HG02852 (cell line): ENCODE measurements at regions not wholly inside any gene's neighbourhood (a gene's known extent, or its start where the extent isn't known, plus 50 kb on each side); places are given as distances from the start of the nearest gene placed in this dataset.
"Not testable (repeated sequence)": the region's sequence is repeated elsewhere in the genome, so short reads cannot be mapped to it uniquely, and the experiment has no call there.

Source experiments
- ATAC-seq: cut with Tn5 transposase; IDR thresholded peaks from one replicate; pipeline ENCODE4 v1.9.1; 2021; ENCODE audit warnings: mild to moderate bottlenecking, moderate library complexity; ENCODE audit not compliant: unreplicated experiment

DNA sequence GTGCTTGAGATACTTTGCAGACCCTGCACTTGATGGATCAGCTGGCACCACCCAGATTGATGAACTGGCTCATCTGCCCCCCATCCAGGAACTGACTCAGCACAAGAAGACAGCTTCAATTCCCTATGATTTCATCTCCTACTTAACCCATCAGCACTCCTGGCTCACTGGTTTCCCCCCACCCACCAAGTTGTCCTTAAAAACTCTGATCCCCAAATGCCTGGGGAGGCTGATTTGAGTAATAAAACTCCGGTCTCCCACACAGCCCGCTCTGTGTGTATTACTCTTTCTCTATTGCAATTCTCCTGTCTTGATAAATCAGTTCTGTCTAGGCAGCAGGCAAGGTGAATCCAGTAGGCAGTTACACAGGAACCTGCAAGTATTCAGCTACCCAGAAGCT is 102.1 kb upstream of the TMTC4 start:
- not testable (repeated sequence) for ATAC-seq

DNA sequence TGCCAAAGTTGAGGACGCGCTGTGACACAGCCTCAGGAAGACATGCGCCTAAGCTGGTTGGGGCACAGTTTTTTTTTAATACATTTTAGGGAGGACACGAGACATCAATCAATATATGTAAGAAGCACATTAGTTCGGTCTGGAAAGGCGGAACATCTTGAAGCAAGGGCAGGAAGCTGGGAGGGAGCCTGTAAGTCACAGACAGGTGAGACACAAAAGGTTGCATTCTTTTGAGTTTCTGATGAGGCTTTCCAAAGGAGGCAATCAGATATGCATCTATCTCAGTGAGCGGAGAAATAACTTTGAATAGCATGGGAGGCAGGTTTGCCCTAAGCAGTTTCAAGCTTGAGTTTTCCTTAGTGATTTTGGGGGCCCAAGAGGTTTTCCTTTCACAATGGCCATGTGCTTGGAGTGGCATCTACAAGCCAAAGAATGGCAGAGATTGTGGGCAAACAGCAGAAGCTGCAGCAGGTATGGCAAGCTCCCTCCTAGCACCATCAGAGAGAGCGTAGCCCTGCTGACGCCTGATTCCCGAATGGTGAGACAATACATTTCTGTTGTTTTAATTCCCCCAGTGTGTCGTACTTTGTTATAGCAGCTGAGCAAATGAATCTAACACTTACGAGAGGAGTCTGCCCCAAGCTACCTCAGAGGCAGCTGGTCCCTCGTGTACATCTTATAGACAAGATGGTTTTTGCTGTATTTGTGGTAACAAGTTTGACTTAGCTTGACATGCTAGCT is 99.5 kb upstream of the TMTC4 start:
- ATAC-seq = no peak

DNA sequence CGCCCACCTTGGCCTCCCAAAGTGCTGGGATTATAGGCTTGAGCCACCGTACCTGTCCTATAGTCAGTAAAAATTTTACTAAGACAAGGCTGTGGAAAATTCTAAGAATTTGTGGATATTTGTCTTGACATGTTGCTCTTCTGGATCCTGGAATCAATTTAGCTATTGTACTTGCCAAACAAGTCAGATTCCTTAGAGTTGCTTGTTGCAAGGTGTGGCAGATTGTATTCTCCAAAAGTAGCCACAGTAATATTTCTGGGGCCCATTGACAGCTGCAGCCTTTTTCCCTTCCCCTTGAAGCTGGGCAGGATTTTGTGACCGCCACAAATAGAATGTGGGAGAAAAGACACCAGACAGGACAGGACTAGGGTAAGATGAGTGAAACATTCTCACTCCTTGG is 98.8 kb upstream of the TMTC4 start:
- ATAC-seq = no peak

DNA sequence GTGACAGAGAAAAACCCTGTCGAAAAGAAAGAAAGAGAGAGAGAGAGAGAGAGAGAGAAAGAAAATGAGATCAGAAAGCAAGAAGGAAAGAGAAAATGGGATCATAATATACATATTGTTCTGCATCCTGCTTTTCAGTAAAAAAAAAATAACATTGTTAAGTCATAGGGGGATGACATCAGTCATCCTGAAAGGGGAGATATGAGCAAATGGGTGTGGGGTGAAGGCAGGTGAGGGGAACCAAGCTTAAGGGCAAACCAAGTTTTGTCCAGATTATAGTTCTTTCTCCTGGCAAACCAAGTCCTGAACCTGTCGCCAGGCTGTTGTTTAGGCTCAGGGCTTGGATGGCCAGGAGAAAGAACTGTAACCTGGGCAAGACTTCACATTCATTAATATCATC is 92.6 kb upstream of the TMTC4 start:
- no peak for ATAC-seq

DNA sequence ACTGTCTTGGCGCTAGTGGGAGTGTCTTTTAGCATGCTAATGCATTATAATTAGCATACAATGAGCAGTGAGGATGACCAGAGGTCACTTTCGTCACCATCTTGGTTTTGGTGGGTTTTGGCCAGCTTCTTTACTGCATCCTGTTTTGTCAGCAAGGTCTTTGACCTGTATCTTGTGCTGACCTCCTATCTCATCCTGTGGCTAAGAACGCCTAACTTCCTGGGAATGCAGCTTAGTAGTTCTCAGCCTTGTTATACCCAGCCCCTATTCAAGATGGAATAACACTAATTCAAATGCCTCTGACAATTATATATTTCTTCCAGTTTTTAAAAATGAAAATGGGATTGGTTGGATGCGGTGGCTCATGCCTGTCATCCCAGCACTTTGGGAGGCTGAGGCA is 92.0 kb upstream of the TMTC4 start:
- not testable (repeated sequence) for ATAC-seq

DNA sequence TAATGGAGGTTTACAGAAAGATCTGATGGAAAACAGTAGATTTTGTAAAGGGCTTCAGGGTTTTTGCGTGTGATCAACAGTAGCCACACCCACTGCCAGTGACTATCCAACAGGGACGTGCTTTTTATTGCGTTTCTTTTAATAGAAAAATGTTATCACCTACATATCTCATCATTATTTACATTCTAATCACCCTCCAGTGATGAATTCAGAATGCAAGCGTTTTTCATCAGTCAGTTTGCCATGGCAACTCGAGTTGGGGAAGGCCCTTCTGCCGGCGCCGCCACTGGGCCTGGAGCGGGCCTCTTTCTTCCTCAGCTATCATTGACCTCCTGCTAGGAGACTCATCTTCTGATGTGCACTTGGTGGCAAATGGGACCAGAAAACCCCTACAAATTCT is 90.3 kb upstream of the TMTC4 start:
- ATAC-seq = no peak

DNA sequence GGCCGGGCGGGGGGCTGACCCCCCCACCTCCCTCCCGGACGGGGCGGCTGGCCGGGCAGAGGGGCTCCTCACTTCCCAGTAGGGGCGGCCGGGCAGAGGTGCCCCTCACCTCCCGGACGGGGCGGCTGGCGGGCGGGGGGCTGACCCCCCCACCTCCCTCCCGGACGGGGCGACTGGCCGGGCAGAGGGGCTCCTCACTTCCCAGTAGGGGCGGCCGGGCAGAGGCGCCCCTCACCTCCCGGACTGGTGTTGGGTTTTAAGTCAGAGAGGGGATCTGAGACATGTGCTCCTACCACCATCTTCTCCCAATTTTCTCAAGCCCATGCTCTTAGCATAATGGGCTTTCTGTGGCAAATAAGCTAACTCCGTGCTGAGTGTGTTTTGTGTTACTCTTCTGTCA is 87.5 kb upstream of the TMTC4 start:
- ATAC-seq = not testable (repeated sequence)

DNA sequence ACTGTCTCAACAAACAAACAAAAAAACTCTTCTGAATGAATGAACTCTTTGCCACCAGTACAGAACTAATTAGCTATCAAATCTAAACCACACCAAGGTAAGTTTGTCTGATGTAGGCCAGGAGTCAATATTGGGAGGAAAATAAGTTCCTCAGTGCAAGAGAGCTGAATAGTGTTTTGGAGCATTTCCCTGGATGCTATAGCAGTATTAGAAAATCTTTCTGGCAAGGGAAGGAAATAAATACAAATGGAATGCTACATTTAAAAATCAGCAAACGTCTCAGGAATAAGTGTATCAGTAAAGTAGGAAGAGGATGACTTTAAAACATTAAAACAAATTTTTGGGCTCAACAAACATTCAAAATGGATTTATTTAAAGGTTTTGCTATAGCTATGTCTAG is 81.3 kb upstream of the TMTC4 start:
- no peak for ATAC-seq

DNA sequence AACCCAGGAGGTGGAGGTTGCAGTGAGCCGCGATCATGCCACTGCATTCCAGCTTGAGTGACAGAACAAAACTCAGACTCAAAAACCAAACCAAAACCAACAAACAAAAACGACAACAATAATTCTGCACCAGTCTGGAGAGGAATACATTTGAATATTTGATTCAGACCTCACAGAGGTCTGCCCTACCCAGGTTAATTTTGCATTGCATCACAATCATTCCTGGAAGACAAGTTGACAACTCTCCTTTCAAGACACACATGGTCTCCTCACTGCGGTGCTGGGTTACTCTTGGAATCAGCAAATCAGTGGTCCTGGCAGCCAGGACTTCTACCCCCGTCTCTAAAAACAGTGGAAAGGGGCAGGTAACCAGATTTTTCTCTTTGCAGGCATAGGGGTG is 79.9 kb upstream of the TMTC4 start:
- no peak for ATAC-seq

DNA sequence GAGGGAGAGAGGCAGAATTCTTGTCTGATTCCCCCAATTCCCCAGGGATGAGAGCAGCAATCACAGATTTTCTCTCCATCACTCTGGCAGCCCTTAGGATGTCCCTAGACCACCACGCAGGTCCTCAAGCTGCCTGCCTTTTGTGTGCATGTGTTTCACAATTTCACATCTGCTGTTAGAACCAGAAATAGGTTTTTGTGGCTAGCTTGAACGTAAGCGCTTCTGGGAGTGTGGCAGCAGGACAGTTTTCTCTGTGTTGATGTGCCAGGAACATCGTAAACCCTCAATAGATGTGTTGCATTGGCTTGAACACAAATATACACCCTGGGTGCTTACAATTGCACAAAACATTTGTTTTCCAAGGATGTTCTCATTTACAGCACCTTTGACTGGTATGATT is 78.8 kb upstream of the TMTC4 start:
- ATAC-seq = no peak

DNA sequence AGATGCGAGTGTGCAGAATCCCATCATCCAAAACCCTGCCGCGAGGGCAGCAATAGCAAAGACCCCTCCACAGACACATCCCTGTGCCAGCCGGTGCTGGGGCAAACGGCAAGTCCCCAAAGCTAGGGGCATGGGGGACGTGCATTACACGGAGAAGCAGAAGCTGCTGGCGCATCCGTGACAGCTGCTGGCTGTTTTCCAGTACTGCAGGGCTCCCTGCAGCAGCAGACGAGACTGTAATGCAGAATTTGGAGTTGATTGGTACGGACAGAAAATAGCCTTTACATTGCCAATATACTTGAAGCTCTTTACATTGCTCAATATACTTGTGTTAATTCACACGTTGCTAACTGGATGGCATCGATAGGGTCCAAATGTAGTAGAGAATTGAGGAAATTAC is 77.2 kb upstream of the TMTC4 start:
- no peak for ATAC-seq

DNA sequence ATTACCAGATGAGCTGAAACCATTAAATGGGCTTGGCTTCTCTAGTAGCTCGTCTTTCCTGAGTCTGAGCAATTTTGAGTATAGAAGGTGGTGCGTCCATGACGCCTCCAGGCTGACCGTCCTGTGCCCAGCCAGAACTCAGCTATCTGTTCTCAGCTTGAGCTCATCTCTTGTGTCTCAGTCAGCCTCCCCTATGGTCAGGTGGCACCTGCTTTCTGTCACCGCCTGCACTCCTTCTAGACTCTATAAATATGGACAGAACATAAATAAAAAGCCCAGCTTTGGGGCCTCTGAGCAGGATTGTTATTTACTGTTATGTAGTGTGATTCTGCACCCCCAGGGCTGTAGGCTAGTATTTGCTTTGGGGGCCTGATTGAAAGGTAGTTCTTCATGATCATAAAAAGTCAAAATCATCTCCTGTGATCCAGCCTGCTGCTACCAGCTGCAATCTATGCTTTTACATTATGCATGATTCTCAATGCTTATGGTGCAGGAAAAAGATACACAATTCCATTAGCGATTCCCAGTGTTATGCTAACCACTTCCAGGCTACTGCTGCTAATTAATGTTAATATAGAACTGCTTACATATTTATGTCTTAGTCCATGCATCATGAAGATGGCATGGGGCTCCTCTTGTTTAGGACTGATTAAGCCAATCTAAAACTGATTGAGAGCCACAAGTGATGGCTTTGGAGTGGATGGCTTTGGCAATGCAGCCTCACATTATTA is 72.5 kb upstream of the TMTC4 start:
- no peak for ATAC-seq

DNA sequence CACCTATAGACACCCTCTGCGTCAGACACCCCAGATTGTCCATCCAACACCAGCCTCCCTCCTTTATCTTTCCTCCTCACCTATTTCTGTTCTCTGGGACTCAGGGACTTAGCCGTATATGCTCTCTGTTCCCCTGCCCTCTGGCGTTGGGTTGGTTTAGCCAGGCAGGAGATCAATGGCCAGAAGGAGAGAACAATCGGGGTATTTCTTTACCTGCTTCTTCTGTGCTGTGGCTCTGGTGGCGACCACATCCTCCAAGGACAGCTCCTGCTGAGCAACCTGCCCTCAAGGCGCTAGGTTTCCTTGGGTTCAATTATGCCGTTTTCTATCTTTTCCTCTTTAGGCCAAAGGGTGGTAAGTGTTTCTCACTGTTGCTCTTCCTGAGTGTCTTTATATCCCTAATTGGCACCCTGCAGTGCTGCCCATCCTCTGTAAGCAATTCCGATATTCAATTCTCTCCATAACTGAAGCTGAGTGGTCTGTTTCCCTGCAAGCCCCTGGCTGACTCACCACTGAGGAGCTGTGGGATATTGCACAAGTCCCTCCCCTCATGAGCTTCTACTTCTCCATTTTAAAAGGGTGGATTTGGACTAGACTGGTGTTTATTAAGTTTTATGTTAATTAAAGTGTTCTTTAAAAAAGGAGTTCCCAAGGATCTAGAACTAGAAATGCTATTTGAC is 63.7 kb upstream of the TMTC4 start:
- no peak for ATAC-seq

DNA sequence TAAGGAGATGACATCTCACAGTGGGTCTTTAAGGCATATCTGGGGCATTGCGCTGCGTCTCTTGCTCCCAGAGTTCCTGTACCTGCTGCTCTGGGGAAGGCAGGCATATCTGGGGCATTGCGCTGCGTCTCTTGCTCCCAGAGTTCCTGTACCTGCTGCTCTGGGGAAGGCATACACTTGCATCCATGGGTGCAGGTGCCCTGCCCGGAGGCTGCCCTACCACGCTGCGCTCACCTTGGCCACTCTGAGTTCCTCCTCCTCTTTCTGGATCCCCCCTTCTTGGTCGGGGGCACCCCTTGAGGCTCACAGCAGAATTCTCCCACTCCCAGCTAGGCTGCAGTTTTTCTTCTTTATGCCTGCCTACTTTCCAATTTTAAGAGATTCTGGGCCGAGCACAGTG is 60.9 kb upstream of the TMTC4 start:
- ATAC-seq = no peak

DNA sequence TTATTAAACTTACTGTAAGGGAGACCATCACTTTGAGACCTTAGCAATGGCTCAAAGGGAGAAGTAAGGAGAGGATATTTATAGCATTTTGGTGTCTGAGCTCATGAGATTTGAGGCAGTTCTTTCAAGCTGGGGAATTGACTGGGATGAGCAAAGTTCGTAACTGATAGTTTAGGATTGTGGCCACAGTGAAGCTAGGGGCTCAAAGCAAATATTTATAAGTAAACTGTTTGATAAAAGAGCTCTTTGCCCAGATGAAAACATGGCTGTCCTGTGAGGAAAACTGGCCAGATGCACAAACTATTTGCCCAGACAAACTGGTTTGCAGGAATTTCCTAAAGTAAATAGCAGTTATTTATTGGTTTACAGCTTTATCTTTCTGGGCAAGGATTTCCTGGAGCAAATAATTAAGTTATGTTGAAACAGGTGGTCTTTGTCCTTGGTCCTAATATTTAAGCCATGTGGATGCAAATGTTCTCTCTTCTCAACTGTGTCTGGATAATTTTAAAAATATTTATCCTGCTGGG is 59.7 kb upstream of the TMTC4 start:
- ATAC-seq = no peak

DNA sequence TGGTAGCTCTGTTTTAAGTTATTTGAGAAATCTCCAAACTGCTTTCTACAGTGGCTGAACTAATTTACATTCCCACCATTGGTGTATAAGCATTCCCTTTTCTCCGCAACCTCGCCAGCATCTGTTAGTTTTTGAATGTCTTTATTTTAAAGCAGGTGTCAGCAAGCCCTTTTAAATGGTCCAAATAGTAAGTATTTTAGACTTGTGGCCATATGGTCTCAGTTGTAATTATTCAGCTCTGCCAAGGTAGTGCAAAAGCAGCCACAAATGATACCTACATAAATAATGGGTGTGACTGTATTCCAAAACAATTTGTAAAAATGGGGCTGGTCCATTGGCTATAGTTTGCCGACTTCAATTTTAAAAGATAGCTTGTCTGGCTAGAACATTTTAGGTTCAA is 58.7 kb upstream of the TMTC4 start:
- ATAC-seq = no peak

DNA sequence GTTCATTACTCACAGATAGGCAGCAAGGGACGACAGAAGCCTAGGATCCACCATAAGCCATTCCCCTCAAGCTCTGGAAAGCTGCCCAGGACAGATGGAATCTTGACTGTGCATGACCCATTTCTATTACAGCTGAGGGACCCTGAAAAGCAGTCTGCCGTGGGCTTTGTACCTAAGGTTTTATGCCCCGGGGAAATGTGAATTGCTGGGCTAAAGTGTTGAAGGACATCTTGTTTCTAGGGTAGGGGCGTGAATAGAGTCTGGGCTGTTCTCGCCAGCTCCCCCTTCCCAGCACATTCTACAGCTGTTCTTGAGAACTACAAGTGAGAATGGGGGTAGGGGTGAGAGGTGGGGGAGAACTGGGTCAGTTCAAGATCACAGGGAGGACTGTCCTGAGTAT is 53.6 kb upstream of the TMTC4 start:
- ATAC-seq = no peak

DNA sequence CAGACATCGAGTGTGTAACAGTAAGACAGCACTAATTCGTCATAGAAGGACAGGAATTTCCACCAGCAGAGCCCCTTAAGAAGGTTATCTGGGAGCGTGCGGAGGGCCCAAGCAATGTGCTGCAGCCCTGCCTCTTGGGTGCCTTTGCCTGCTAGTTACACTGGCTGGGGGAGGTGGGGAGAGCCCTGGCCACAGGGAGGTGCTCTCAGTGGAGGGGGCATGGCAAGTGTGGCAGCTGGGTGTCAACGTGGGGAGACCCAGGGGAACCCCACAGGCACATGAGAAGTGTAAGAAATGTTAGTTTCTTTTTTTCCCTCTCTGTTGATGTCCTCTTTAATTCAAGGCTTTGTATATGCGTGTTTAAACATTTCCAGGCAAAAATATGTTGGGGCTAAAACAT is 50.9 kb upstream of the TMTC4 start:
- no peak for ATAC-seq

DNA sequence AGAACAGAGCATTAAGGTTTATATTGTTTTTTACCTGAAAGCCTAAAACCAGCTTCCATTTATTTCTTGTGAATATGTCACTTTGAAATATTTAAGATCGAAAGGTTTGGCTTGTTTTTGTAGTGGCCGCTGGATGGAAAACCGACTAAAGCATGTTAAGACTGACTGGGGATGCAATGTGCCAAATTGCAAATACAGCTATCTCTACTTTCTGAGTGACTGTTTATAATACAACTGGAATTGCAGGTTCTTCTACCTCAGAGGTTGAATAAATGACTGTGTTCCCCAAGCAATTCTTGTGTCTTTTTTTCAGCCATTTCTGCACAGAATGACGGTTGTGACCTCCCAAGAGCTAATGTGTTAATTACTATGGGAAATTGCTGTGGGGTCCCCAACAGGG is 50.0 kb upstream of the TMTC4 start:
- ATAC-seq = no peak
